Liver (tissue), 3 donors: ENCODE measurements at regions not wholly inside any gene's neighbourhood (a gene's known extent, or its start where the extent isn't known, plus 50 kb on each side); places are given as distances from the start of the nearest gene placed in this dataset.

Source experiments
- EGR1 ChIP-seq, 2 donors: IDR thresholded peaks; 2 replicates each; pipeline ENCODE4 v1.6.1; 2016 to 2018; ENCODE audit warnings: antibody characterized with exemption in 2 of 2, low read depth in 2 of 2
- GABPA ChIP-seq, 2 donors: IDR thresholded peaks in 1 of 2; conservative IDR thresholded peaks in 1 of 2; 2 replicates each; pipeline ENCODE4 v1.6.1; 2016; ENCODE audit warnings: antibody characterized with exemption in 2 of 2, mild to moderate bottlenecking in 1 of 2, moderate library complexity in 1 of 2
- HNF4A ChIP-seq, 2 donors: conservative IDR thresholded peaks; 2 replicates each; pipeline ENCODE4 v1.6.1; 2016; ENCODE audit warnings: antibody characterized with exemption in 2 of 2, mild to moderate bottlenecking in 2 of 2
- JUND ChIP-seq, 2 donors: IDR thresholded peaks; 2 replicates each; pipeline ENCODE4 v1.6.1; 2016; ENCODE audit warnings: antibody characterized with exemption in 2 of 2
- RAD21 ChIP-seq, 2 donors: IDR thresholded peaks; 2 replicates each; pipeline ENCODE4 v1.6.1; 2016; ENCODE audit warnings: antibody characterized with exemption in 2 of 2, mild to moderate bottlenecking in 2 of 2
- REST ChIP-seq: IDR thresholded peaks from 2 replicates; pipeline ENCODE4 v1.6.1; 2016; ENCODE audit warnings: antibody characterized with exemption, mild to moderate bottlenecking
- SP1 ChIP-seq: IDR thresholded peaks from 2 replicates; pipeline ENCODE4 v1.6.1; 2018; ENCODE audit warnings: antibody characterized with exemption, mild to moderate bottlenecking
- TAF1 ChIP-seq: conservative IDR thresholded peaks from 2 replicates; pipeline ENCODE4 v1.6.1; 2016; ENCODE audit warnings: antibody characterized with exemption, mild to moderate bottlenecking
- YY1 ChIP-seq: IDR thresholded peaks from 2 replicates; pipeline ENCODE4 v1.6.1; 2016; ENCODE audit warnings: antibody characterized with exemption, mild to moderate bottlenecking
- ZBTB33 ChIP-seq: IDR thresholded peaks from 2 replicates; pipeline ENCODE4 v1.6.1; 2016; ENCODE audit warnings: antibody characterized with exemption
- TF ChIP-seq, protein P1 (sequence below): fragments of 150-350 bp; IDR thresholded peaks from 2 replicates; pipeline ENCODE4 v1.5.1; 2017; ENCODE audit warnings: improper control_type of control experiment, low read depth, low read length; ENCODE audit not compliant: missing input control
- TF ChIP-seq, protein P2 (sequence below): IDR thresholded peaks from 2 replicates; pipeline ENCODE4 v1.6.1; 2016; ENCODE audit warnings: antibody characterized with exemption
- TF ChIP-seq, protein P3 (sequence below): IDR thresholded peaks from 2 replicates; pipeline ENCODE4 v1.6.1; 2016; ENCODE audit warnings: antibody characterized with exemption
- donor health status: healthy.
- donor health status: healthy.

DNA sequence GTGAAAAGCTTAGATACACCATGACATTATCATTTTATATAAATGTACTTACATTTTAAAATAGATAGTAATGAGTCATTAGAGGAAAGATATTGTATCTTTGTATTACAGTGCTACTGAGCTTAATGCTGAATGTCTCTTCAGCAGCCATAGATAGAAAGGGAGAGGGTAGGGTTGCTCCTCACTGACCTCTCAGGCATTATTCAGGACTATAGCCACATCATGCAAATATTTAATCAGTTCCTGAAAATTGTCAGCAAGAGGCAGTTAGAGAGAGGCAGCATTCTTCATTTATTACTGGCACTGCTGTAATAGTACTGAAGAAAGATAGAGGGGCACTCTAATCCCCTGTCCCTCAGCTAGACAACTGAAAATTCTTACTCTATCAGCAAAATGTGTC, 242.0 kb upstream of the TANK start:
- no peak for TF ChIP-seq HNF4A (conservative IDR thresholded peaks at IDR 0.05)
- TF ChIP-seq, protein P1, sequence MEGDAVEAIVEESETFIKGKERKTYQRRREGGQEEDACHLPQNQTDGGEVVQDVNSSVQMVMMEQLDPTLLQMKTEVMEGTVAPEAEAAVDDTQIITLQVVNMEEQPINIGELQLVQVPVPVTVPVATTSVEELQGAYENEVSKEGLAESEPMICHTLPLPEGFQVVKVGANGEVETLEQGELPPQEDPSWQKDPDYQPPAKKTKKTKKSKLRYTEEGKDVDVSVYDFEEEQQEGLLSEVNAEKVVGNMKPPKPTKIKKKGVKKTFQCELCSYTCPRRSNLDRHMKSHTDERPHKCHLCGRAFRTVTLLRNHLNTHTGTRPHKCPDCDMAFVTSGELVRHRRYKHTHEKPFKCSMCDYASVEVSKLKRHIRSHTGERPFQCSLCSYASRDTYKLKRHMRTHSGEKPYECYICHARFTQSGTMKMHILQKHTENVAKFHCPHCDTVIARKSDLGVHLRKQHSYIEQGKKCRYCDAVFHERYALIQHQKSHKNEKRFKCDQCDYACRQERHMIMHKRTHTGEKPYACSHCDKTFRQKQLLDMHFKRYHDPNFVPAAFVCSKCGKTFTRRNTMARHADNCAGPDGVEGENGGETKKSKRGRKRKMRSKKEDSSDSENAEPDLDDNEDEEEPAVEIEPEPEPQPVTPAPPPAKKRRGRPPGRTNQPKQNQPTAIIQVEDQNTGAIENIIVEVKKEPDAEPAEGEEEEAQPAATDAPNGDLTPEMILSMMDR = no peak
- TF ChIP-seq, protein P2, sequence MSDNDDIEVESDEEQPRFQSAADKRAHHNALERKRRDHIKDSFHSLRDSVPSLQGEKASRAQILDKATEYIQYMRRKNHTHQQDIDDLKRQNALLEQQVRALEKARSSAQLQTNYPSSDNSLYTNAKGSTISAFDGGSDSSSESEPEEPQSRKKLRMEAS = no peak
- TF ChIP-seq SP1 = no peak
- TF ChIP-seq TAF1 = no peak
- TF ChIP-seq GABPA (IDR thresholded peaks at IDR 0.05 in 1 of 2, conservative IDR thresholded peaks at IDR 0.05 in 1 of 2) = no peak
- TF ChIP-seq EGR1 (IDR thresholded peaks at IDR 0.05; ENCODE audit: low read depth in 2 of 2) = no peak
- TF ChIP-seq YY1 = no peak
- no peak for TF ChIP-seq ZBTB33
- no peak for TF ChIP-seq REST
- TF ChIP-seq, protein P3, sequence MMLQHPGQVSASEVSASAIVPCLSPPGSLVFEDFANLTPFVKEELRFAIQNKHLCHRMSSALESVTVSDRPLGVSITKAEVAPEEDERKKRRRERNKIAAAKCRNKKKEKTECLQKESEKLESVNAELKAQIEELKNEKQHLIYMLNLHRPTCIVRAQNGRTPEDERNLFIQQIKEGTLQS = no peak
- no peak for TF ChIP-seq JUND (IDR thresholded peaks at IDR 0.05)
- no peak for TF ChIP-seq RAD21 (IDR thresholded peaks at IDR 0.05)
